HepG2 (cell line): ENCODE measurements at regions not wholly inside any gene's neighbourhood (a gene's known extent, or its start where the extent isn't known, plus 50 kb on each side); places are given as distances from the start of the nearest gene placed in this dataset.

Experiments used
- ATM ChIP-seq: fragments of 450-650 bp; IDR thresholded peaks from 2 replicates; pipeline ENCODE4 v1.7.1; 2017; ENCODE audit warnings: mild to moderate bottlenecking, borderline replicate concordance
- DR1 ChIP-seq: sonication (generic); formaldehyde crosslinking; IDR thresholded peaks from 2 replicates; pipeline ENCODE4 v1.8.0; 2021; ENCODE audit warnings: mild to moderate bottlenecking, missing genetic modification reagents, inconsistent platforms
- FOXJ3 ChIP-seq: sonication (generic); formaldehyde crosslinking; IDR thresholded peaks from 2 replicates; pipeline ENCODE4 v1.4.0; 2020; ENCODE audit warnings: missing genetic modification reagents, mild to moderate bottlenecking, borderline replicate concordance
- HNRNPK ChIP-seq: fragments of 200-400 bp; formaldehyde crosslinking; IDR thresholded peaks from 2 replicates; pipeline ENCODE4 v1.6.1; 2018; ENCODE audit warnings: low read length, low read depth, moderate library complexity, mild to moderate bottlenecking; ENCODE audit not compliant: poor library complexity, severe bottlenecking
- IRF2 ChIP-seq: IDR thresholded peaks from 2 replicates; pipeline ENCODE4 v1.6.1; 2018; ENCODE audit warnings: missing genetic modification reagents, missing compliant biosample characterization
- IRF9 ChIP-seq: sonication (generic); formaldehyde crosslinking; IDR thresholded peaks from 2 replicates; pipeline ENCODE4 v1.8.0; 2022; ENCODE audit warnings: missing genetic modification reagents, mild to moderate bottlenecking, borderline replicate concordance
- NFYB ChIP-seq: sonication (generic); formaldehyde crosslinking; IDR thresholded peaks from 2 replicates; pipeline ENCODE4 v1.4.0; 2020; ENCODE audit warnings: missing genetic modification reagents
- PPARG ChIP-seq: conservative IDR thresholded peaks from 2 replicates; pipeline ENCODE4 v1.6.1; 2016; ENCODE audit warnings: missing biosample characterization, missing genetic modification reagents
- RARA ChIP-seq: IDR thresholded peaks from 2 replicates; pipeline ENCODE4 v1.6.1; 2016; ENCODE audit warnings: missing genetic modification reagents, missing compliant biosample characterization
- RERE ChIP-seq: IDR thresholded peaks from 2 replicates; pipeline ENCODE4 v1.6.1; 2016; ENCODE audit warnings: low read depth, missing genetic modification reagents, missing compliant biosample characterization
- SALL1 ChIP-seq: sonication (generic); formaldehyde crosslinking; IDR thresholded peaks from 2 replicates; pipeline ENCODE4 v1.8.0; 2022; ENCODE audit warnings: mild to moderate bottlenecking, missing genetic modification reagents
- ZHX1 ChIP-seq: sonication (generic); formaldehyde crosslinking; IDR thresholded peaks from 2 replicates; pipeline ENCODE4 v1.8.1; 2022; ENCODE audit warnings: low read depth, mild to moderate bottlenecking, missing genetic modification reagents
- ZNF101 ChIP-seq: sonication (generic); formaldehyde crosslinking; IDR thresholded peaks from 2 replicates; pipeline ENCODE4 v1.4.0; 2020; ENCODE audit warnings: mild to moderate bottlenecking, low read depth, missing genetic modification reagents, borderline replicate concordance
- ZNF333 ChIP-seq: sonication (generic); formaldehyde crosslinking; IDR thresholded peaks from 2 replicates; pipeline ENCODE4 v1.4.0; 2020; ENCODE audit warnings: mild to moderate bottlenecking, missing genetic modification reagents, borderline replicate concordance
- ZNF512B ChIP-seq: sonication (generic); formaldehyde crosslinking; IDR thresholded peaks from 2 replicates; pipeline ENCODE4 v1.5.1; 2020; ENCODE audit warnings: missing genetic modification reagents, mild to moderate bottlenecking, borderline replicate concordance
- ZNF543 ChIP-seq: sonication (generic); formaldehyde crosslinking; IDR thresholded peaks from 2 replicates; pipeline ENCODE4 v1.4.0; 2020; ENCODE audit warnings: mild to moderate bottlenecking, missing genetic modification reagents

GRCh38 chr2:16090650-16091575 lies 150.6 kb downstream of the MYCN start (continued):
- TF ChIP-seq IRF9 (CRISPR knock-in tag) (no peak), PPARG (CRISPR knock-in tag) (no peak), RARA (CRISPR knock-in tag) (peak; percentile 60), ZNF101 (CRISPR knock-in tag) (no peak), IRF2 (CRISPR knock-in tag) (no peak), RERE (CRISPR knock-in tag) (no peak), SALL1 (CRISPR knock-in tag) (peak; percentile 25; the same call in 1 of the 2 replicates), ZNF512B (CRISPR knock-in tag) (no peak), ZNF543 (no peak), ZNF333 (CRISPR knock-in tag) (no peak), FOXJ3 (CRISPR knock-in tag) (no peak), ATM (no peak), NFYB (CRISPR knock-in tag) (no peak), ZHX1 (no peak), HNRNPK (no peak), DR1 (no peak)
